Fibroblast of villous mesenchyme (primary cell): ENCODE measurements at regions not wholly inside any gene's neighbourhood (a gene's known extent, or its start where the extent isn't known, plus 50 kb on each side); places are given as distances from the start of the nearest gene placed in this dataset.

ENCODE experiments used
- DNase-seq: peaks from one replicate; pipeline ENCODE4 v3.0.0-alpha.2; 2010; ENCODE audit warnings: low read depth
- H3K4me3 ChIP-seq: 2 replicates; pipeline ENCODE4 v1.5.1; 2011; ENCODE audit warnings: low read depth, mild to moderate bottlenecking, low read length
- CTCF ChIP-seq: IDR thresholded peaks from 2 replicates; pipeline ENCODE4 v1.5.1; 2012; ENCODE audit warnings: low read depth, mild to moderate bottlenecking, low read length; ENCODE audit not compliant: insufficient read depth

GRCh38 chr5:2514484-2514883, 237.0 kb downstream of the IRX2 start:
- no peak for DNase-seq
- H3K4me3 ChIP-seq = no peak overlapping the region
- no peak for TF ChIP-seq CTCF

DNA sequence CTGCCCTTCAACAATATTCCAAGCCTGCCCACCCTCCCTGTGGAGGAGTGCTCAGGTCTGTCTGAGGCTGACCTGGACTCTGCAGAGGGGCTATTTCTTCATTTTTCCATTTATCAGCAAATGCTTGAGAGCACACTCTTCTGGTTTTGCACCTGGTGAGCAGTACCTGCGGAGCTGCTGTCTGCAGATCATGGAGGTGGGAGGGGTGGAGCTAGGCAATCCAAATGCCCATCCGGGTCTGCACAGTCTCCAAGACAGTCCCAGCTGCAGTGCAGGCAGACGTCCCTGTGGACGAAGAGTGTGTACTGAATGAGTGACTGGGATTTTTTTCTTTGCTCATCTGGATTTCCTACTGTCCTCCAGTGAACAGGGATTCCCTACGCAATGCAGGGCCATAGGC, 239.8 kb downstream of the IRX2 start:
- no peak for DNase-seq
- no peak for TF ChIP-seq CTCF
- H3K4me3 ChIP-seq = no peak overlapping the region

DNA sequence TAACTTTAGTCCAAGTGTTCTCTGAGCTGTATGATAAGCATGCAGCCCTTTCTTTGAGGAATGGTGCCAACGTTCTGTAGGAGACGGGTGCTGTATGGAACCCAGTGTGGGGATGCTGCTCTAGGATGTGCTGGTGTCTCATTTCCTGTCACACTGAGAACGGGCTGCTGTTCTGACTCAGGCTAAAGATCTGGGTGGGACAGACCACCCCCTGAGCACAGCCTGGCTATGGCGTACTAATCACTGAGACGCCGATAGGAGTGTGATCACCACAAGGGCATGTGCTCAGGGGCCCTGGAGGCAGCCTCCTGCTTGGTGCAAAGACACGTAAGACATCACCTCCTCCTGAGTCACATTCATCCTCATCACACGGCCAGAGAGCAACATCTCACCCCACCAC, 240.4 kb downstream of the IRX2 start:
- DNase-seq = no peak
- no peak overlapping the region for H3K4me3 ChIP-seq
- no peak for TF ChIP-seq CTCF

DNA sequence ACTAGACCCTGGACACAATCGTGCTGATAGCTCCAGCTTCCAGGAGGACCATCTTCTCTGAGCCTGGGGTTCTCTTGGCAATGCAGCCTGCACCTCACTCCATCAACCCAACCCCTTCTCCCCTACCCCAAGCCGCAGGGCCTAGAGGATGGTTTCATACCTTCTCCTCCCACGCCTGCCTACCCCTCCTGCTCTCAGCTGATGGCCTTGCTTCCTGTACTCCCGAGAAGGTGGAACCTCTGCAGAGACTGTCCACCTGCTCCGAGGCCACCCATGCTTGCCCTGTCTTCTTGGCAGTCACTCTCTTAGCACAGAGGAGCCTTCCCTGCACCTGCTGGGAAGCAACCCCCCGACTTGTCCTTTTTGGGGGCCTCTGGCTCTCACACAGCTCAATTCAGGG, 241.9 kb downstream of the IRX2 start:
- no peak for TF ChIP-seq CTCF
- DNase-seq = no peak
- no peak overlapping the region for H3K4me3 ChIP-seq

GRCh38 chr5:2508514-2508913, 243.0 kb downstream of the IRX2 start:
- H3K4me3 ChIP-seq = no peak overlapping the region
- no peak for TF ChIP-seq CTCF
- DNase-seq = no peak

DNA sequence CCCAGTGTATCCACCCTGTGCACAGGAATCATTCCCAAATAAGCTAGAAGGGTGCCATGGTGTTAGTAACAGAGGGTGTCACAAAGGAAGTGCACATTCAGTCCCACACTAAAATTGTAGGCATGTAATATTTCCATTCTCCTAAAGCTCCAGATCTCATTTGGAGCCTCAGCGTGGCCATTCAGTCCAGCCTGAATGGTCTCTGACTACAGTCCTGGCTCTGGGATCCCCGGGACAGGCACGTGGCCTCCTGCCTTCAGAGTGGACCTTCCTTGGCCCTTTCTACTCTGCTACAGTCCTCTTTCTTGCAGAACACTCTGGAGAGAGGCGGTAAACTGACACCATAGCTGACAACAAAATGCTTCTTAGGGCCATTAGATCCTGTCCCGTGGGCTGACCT, 243.9 kb downstream of the IRX2 start:
- no peak overlapping the region for H3K4me3 ChIP-seq
- DNase-seq = no peak
- TF ChIP-seq CTCF = no peak

- no peak for DNase-seq
- TF ChIP-seq CTCF = no peak
- no peak overlapping the region for H3K4me3 ChIP-seq
These were observed 244.9 kb downstream of the IRX2 start for GRCh38 chr5:2506603-2507002.
